Peyer's patch (tissue), 4 donors: ENCODE measurements at regions not wholly inside any gene's neighbourhood (a gene's known extent, or its start where the extent isn't known, plus 50 kb on each side); places are given as distances from the start of the nearest gene placed in this dataset.

Experiments used
- DNase-seq, 3 donors: peaks; one replicate each; pipeline ENCODE4 v3.0.0-alpha.2; 2017 to 2019
- H3K27ac ChIP-seq, 4 donors: fragments of 200-600 bp; sonication (generic); one replicate each; pipeline ENCODE4 v1.5.1; 2016 to 2019
- H3K27me3 ChIP-seq, 2 donors: fragments of 200-600 bp; sonication (generic); one replicate each; pipeline ENCODE4 v1.5.1; 2019
- H3K36me3 ChIP-seq, 3 donors: fragments of 200-600 bp; sonication (generic); one replicate each; pipeline ENCODE4 v1.5.1; 2016 to 2019
- H3K4me1 ChIP-seq, 4 donors: fragments of 200-600 bp; sonication (generic); one replicate each; pipeline ENCODE4 v1.5.1; 2016 to 2019
- H3K4me3 ChIP-seq, 4 donors: fragments of 200-600 bp; sonication (generic); 1 replicate in 3 of 4; 2 replicates in 1 of 4; pipeline ENCODE4 v1.5.1; 2016 to 2019; ENCODE audit warnings: mild to moderate bottlenecking in 1 of 4
- H3K9me3 ChIP-seq, 4 donors: fragments of 200-600 bp; sonication (generic); one replicate each; pipeline ENCODE4 v1.5.1; 2016 to 2019; ENCODE audit warnings: mild to moderate bottlenecking in 1 of 4
- POLR2A ChIP-seq, 2 donors: fragments of 450-650 bp; IDR thresholded peaks; one replicate each; pipeline ENCODE4 v1.5.1; 2017; ENCODE audit warnings: antibody characterized with exemption in 2 of 2, mild to moderate bottlenecking in 2 of 2, moderate library complexity in 2 of 2
- TF ChIP-seq, protein P1 (sequence below), 6 experiments: fragments of 450-650 bp in 4 of 6; fragments of 200-600 bp in 2 of 6; sonication (generic) in 1 of 6; IDR thresholded peaks; one replicate each; pipeline ENCODE4 v1.5.1; 2017 to 2019; ENCODE audit warnings: antibody characterized with exemption in 6 of 6, mild to moderate bottlenecking in 3 of 6, moderate library complexity in 1 of 6

GRCh38 chr9:86670536-86670935 lies 276.8 kb downstream of the GAS1 start:
- DNase-seq = no peak
- no peaks in the 10 kb centered on the region for H3K9me3 ChIP-seq
- TF ChIP-seq, protein P1, sequence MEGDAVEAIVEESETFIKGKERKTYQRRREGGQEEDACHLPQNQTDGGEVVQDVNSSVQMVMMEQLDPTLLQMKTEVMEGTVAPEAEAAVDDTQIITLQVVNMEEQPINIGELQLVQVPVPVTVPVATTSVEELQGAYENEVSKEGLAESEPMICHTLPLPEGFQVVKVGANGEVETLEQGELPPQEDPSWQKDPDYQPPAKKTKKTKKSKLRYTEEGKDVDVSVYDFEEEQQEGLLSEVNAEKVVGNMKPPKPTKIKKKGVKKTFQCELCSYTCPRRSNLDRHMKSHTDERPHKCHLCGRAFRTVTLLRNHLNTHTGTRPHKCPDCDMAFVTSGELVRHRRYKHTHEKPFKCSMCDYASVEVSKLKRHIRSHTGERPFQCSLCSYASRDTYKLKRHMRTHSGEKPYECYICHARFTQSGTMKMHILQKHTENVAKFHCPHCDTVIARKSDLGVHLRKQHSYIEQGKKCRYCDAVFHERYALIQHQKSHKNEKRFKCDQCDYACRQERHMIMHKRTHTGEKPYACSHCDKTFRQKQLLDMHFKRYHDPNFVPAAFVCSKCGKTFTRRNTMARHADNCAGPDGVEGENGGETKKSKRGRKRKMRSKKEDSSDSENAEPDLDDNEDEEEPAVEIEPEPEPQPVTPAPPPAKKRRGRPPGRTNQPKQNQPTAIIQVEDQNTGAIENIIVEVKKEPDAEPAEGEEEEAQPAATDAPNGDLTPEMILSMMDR (IDR thresholded peaks at IDR 0.05) = no peak
- no peak for TF ChIP-seq POLR2A (IDR thresholded peaks at IDR 0.05)
- H3K36me3 ChIP-seq = no peaks in the 10 kb centered on the region
- H3K4me1 ChIP-seq = no peaks in the 10 kb centered on the region
- H3K4me3 ChIP-seq = no peak overlapping the region
- no peaks in the 10 kb centered on the region for H3K27me3 ChIP-seq
- H3K27ac ChIP-seq = no peak overlapping the region

DNA sequence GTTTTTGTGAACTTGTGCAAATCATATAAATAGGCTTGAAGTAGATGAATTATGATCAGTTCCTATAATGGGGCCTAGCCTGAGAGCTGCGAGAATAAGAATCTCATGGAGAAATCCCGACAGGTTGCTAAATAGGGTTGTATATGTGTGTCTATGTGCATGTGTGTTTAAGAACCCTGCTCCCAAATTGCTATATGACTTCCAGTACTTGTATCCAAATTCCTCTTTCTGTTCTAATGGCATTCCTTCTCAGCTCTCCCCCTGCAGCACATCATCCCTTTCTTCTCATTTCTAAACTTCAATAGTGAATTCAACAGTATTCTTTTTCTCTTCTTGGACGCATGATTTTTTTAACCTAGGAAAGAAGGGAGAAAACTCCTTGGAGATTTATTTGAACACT lies 277.2 kb downstream of the GAS1 start:
- no peak overlapping the region for H3K27ac ChIP-seq

GRCh38 chr9:86669422-86669821 lies 277.9 kb downstream of the GAS1 start:
- H3K27ac ChIP-seq = no peak overlapping the region
- no peaks in the 10 kb centered on the region for H3K9me3 ChIP-seq
- no peak for DNase-seq
- no peaks in the 10 kb centered on the region for H3K36me3 ChIP-seq
- no peaks in the 10 kb centered on the region for H3K27me3 ChIP-seq
- no peaks in the 10 kb centered on the region for H3K4me1 ChIP-seq
- no peak overlapping the region for H3K4me3 ChIP-seq
- TF ChIP-seq, protein P1 (IDR thresholded peaks at IDR 0.05) = no peak
- no peak for TF ChIP-seq POLR2A (IDR thresholded peaks at IDR 0.05)

More for the DNA sequence above, 277.2 kb downstream of the GAS1 start:
- TF ChIP-seq, protein P1 (IDR thresholded peaks at IDR 0.05) = no peak
- no peak for TF ChIP-seq POLR2A (IDR thresholded peaks at IDR 0.05)
- no peaks in the 10 kb centered on the region for H3K9me3 ChIP-seq
- no peak for DNase-seq
- H3K27me3 ChIP-seq = no peaks in the 10 kb centered on the region
- no peaks in the 10 kb centered on the region for H3K36me3 ChIP-seq
- no peaks in the 10 kb centered on the region for H3K4me1 ChIP-seq
- no peak overlapping the region for H3K4me3 ChIP-seq

GRCh38 chr9:86668488-86668887 lies 278.8 kb downstream of the GAS1 start:
- Histone ChIP-seq H3K27me3 (no peaks in the 10 kb centered on the region), H3K4me1 (no peaks in the 10 kb centered on the region), H3K27ac (no peak overlapping the region), H3K4me3 (no peak overlapping the region), H3K9me3 (no peaks in the 10 kb centered on the region), H3K36me3 (no peaks in the 10 kb centered on the region)
- no peak for DNase-seq
- TF ChIP-seq POLR2A (IDR thresholded peaks at IDR 0.05) = no peak
- TF ChIP-seq, protein P1 (IDR thresholded peaks at IDR 0.05) = no peak

GRCh38 chr9:86667307-86667706 lies 280.0 kb downstream of the GAS1 start:
- Histone ChIP-seq H3K36me3 (no peaks in the 10 kb centered on the region), H3K4me3 (no peak overlapping the region), H3K27me3 (no peaks in the 10 kb centered on the region), H3K27ac (no peak overlapping the region), H3K4me1 (no peaks in the 10 kb centered on the region), H3K9me3 (no peaks in the 10 kb centered on the region)
- DNase-seq = no peak
- TF ChIP-seq POLR2A (IDR thresholded peaks at IDR 0.05) = no peak
- TF ChIP-seq, protein P1 (IDR thresholded peaks at IDR 0.05) = no peak

DNA sequence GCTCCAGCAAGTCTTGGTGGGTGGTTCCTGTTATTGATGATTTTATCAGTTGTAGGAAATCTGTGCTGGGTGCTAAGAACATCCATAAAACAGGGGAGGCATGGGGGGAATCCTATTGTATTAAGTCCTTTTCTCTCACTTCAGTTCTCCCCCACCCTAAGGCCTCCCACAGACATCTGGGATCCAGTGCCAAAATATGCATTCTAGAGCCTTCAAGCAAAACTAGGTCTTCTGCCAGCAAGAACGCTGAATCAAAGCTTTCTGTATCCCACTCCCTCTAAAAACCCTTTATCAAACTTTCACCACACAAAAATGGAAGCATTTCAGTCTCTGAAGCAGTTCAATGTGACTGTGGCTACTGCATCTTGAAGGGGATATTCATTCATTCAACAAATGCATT lies 281.9 kb downstream of the GAS1 start:
- H3K4me3 ChIP-seq = no peak overlapping the region
- H3K27ac ChIP-seq = no peak overlapping the region
- no peaks in the 10 kb centered on the region for H3K27me3 ChIP-seq
- no peak for DNase-seq
- H3K9me3 ChIP-seq = no peaks in the 10 kb centered on the region
- H3K4me1 ChIP-seq = no peaks in the 10 kb centered on the region
- no peak for TF ChIP-seq POLR2A (IDR thresholded peaks at IDR 0.05)
- TF ChIP-seq, protein P1 (IDR thresholded peaks at IDR 0.05) = no peak
- no peaks in the 10 kb centered on the region for H3K36me3 ChIP-seq
